ENCODE measurements at regions not wholly inside any gene's neighbourhood (a gene's known extent, or its start where the extent isn't known, plus 50 kb on each side); places are given as distances from the start of the nearest gene placed in this dataset.

- TF ChIP-seq EZH2 (IDR thresholded peaks at IDR 0.05; ENCODE audit: borderline replicate concordance, low read depth, low read length, severe bottlenecking) (no peak), POLR2A (IDR thresholded peaks at IDR 0.05; ENCODE audit: low read depth, low read length) (no peak), CTCF (IDR thresholded peaks at IDR 0.05; ENCODE audit: extremely low read depth in 1 of 2, insufficient read depth in 1 of 2, low read depth in 1 of 2, low read length in 2 of 2) (no peak), POLR2AphosphoS5 (IDR thresholded peaks at IDR 0.05; ENCODE audit: insufficient read depth, low read depth, low read length) (no peak), FOS (IDR thresholded peaks at IDR 0.05; ENCODE audit: borderline replicate concordance, insufficient read depth, low read length) (no peak)
Measured at GRCh38 chr6:133042550-133043120, 198.5 kb upstream of the EYA4 start.

Data from endothelial cell of umbilical vein (primary cell).